ENCODE measurements at regions not wholly inside any gene's neighbourhood (a gene's known extent, or its start where the extent isn't known, plus 50 kb on each side); places are given as distances from the start of the nearest gene placed in this dataset.
"Not testable (repeated sequence)": the region's sequence is repeated elsewhere in the genome, so short reads cannot be mapped to it uniquely, and the experiment has no call there.

- TF ChIP-seq IRF1 (CRISPR knock-in tag; IDR thresholded peaks at IDR 0.05) (no peak), USF2 (CRISPR knock-in tag; IDR thresholded peaks at IDR 0.05) (no peak), ZSCAN18 (CRISPR knock-in tag; IDR thresholded peaks at IDR 0.05) (no peak), ZNF396 (CRISPR knock-in tag; IDR thresholded peaks at IDR 0.05; ENCODE audit: borderline replicate concordance) (no peak), ZBTB43 (CRISPR knock-in tag; IDR thresholded peaks at IDR 0.05) (no peak), RORB (CRISPR knock-in tag; IDR thresholded peaks at IDR 0.05) (no peak), ERG (CRISPR knock-in tag; IDR thresholded peaks at IDR 0.05) (no peak), ZNF263 (CRISPR knock-in tag; IDR thresholded peaks at IDR 0.05; ENCODE audit: low read depth) (no peak), CDX4 (CRISPR knock-in tag; IDR thresholded peaks at IDR 0.05; ENCODE audit: borderline replicate concordance) (no peak), ZNF671 (CRISPR knock-in tag; IDR thresholded peaks at IDR 0.05) (no peak)
Measured at GRCh38 chrX:34332334-34332733, 200.2 kb upstream of the FAM47A start (continued).

GRCh38 chrX:34325460-34325859 lies 193.3 kb upstream of the FAM47A start:
- TF ChIP-seq EMX1 (CRISPR knock-in tag; IDR thresholded peaks at IDR 0.05) = no peak
- TF ChIP-seq SP1 (CRISPR knock-in tag; conservative IDR thresholded peaks at IDR 0.05) = no peak
- no peak for TF ChIP-seq ZSCAN18 (CRISPR knock-in tag; IDR thresholded peaks at IDR 0.05)
- ATAC-seq (no peak), DNase-seq (ENCODE audit: low spot score) (no peak)
- POLR2A ChIA-PET = no interaction called here
- Mint-ChIP-seq H3K27ac (no peak overlapping the region), H3K4me3 (no peak overlapping the region), H3K27me3 (ENCODE audit: low read depth) (no peaks in the 10 kb centered on the region), H3K36me3 (no peaks in the 10 kb centered on the region), H3K4me1 (no peaks in the 10 kb centered on the region), H3K9me3 (no peaks in the 10 kb centered on the region)
- CTCF ChIA-PET = no interaction called here

GRCh38 chrX:34320424-34320823 lies 188.3 kb upstream of the FAM47A start:
- H3K27me3 Mint-ChIP-seq (ENCODE audit: low read depth); H3K4me3 Mint-ChIP-seq; H3K36me3 Mint-ChIP-seq; H3K9me3 Mint-ChIP-seq; CTCF ChIA-PET; DNase-seq (ENCODE audit: low spot score); H3K4me1 Mint-ChIP-seq; H3K27ac Mint-ChIP-seq; ATAC-seq; POLR2A ChIA-PET: not testable (repeated sequence)

- H3K27ac Mint-ChIP-seq = no peak overlapping the region
- H3K9me3 Mint-ChIP-seq = no peaks in the 10 kb centered on the region
- H3K27me3 Mint-ChIP-seq (ENCODE audit: low read depth) = peaks cover 26% of the 10 kb centered on the region
- ChIA-PET POLR2A (no interaction called here), CTCF (interaction anchor here (1.9 kb wide), 1 partner anchor 866 kb away, joined by 5 read pairs; no protein-coding TSS in a partner anchor)
- H3K36me3 Mint-ChIP-seq = no peaks in the 10 kb centered on the region
- ATAC-seq = no peak
- peak; percentile 16 for DNase-seq (ENCODE audit: low spot score)
- H3K4me1 Mint-ChIP-seq = peaks cover 7% of the 10 kb centered on the region; the same call in 1 of the 2 replicates
- no peak overlapping the region for H3K4me3 Mint-ChIP-seq
- TF ChIP-seq GRHL2 (CRISPR knock-in tag; IDR thresholded peaks at IDR 0.05; ENCODE audit: insufficient replicate concordance, severe bottlenecking) = no peak
- no peak for TF ChIP-seq ZSCAN18 (CRISPR knock-in tag; IDR thresholded peaks at IDR 0.05)
- no peak for TF ChIP-seq ZNF416 (CRISPR knock-in tag; IDR thresholded peaks at IDR 0.05)
- TF ChIP-seq ATF6 (CRISPR knock-in tag; IDR thresholded peaks at IDR 0.05) = no peak
- TF ChIP-seq ELF4 (CRISPR knock-in tag; IDR thresholded peaks at IDR 0.05; ENCODE audit: low read depth) = no peak
- TF ChIP-seq GABPB1 (CRISPR knock-in tag; IDR thresholded peaks at IDR 0.05) = no peak
- no peak for TF ChIP-seq USF1 (CRISPR knock-in tag; IDR thresholded peaks at IDR 0.05)
- no peak for TF ChIP-seq GTF2I (CRISPR knock-in tag; conservative IDR thresholded peaks at IDR 0.05)
Measured at GRCh38 chrX:34300871-34301270, 168.8 kb upstream of the FAM47A start.

Data from WTC11 (cell line).